ENCODE measurements at regions not wholly inside any gene's neighbourhood (a gene's known extent, or its start where the extent isn't known, plus 50 kb on each side); places are given as distances from the start of the nearest gene placed in this dataset.

DNA sequence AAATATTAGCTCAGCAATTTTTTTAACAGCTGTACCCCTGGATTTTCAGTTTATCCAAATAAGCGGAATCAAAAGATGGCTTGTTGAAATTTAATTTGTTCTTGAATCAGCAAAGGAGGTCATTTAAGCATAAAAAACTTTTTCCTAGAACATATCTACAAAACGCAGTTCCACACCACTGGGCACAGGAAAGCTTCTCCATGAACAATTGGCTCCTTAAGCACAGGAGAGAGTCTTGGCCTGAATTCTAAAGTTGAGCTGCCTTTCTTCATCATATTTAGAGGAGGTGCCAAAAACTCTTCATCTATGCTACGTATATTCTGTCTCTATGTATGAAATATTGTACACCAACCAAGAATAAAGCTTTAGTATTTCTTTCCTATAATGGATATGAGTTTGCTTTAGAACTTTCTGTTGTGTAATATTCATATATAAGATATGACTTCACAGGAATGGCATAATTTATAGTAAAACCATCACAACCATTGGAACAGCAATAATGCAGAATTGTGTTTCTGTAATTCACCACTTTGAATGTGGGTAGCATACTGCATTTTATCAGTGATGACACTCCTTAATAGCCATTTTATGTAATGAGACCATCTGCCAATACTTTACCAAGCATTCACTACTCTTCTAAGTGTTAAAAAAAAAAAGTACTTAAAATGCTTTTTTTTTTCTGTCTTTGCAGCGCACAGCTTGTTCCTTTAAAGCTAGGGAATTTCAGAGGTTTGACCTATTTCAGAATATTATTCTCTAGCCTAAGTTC, 263.7 kb downstream of the SLITRK6 start:
- no peak for DNase-seq

DNA sequence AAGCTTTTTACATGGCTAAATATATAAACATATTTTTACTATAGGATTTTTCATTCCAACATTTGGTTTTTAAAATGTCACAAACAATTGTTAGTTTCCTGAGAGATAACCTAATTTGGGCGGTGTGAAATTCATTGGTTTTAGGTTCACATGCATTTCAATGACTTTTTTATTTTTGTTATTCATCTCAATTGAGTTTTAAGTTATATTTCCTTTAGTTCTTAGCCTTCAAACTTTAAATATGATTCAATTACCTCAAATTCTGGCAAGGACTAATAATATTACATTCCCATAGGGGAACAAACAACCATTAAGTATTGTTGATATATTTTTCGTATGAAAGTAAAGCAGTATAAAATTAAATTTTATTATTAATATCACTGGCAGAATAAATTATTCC, 265.3 kb downstream of the SLITRK6 start:
- no peak for DNase-seq

DNA sequence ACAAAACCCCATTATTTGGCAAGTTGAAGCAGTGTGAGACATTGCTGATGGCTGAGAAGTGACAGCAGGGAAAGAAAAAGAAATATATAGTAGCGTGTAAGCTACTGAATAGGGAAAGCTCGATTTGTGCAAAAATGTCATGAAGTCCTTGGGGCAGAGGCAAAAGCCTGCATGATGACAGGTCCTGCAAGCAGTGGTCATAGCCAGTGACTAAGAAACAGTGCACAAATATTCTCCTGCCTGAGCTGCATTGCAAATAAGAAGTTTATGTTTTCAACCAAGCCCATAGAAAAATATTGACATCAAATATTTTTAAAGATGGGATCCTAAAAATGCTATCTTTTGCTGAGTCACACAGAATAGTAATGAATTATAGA, 270.0 kb downstream of the SLITRK6 start:
- DNase-seq = peak in 1 of 2 experiments; percentile 50

- DNase-seq = peak in 1 of 2 experiments; percentile 49
These were observed 270.6 kb downstream of the SLITRK6 start for GRCh38 chr13:85528491-85529217.

- peak; percentile 66 to 80 for DNase-seq
These were observed 271.9 kb downstream of the SLITRK6 start for GRCh38 chr13:85527316-85527715.

DNA sequence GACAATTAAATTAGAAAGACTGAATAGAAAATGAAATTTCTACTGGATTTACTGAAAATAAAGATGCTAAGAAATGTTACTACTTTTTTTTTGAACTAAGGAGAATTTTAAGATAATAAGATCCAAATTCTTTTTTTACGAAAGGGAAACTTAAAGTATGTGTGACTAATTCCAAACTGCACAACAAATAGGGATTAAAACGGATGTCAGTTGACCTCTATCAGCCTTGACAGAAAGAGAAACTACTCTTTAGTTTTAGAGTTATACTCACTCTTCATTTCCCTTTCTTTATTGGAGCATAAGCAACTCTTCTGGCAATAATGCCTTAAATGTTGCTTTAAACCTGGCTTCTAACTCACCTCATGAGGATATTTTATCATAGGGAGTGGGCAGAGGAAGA, 273.8 kb downstream of the SLITRK6 start:
- no peak for DNase-seq

- DNase-seq = peak; percentile 97 to 98
These were observed 277.6 kb downstream of the SLITRK6 start for GRCh38 chr13:85521657-85522056.

DNA sequence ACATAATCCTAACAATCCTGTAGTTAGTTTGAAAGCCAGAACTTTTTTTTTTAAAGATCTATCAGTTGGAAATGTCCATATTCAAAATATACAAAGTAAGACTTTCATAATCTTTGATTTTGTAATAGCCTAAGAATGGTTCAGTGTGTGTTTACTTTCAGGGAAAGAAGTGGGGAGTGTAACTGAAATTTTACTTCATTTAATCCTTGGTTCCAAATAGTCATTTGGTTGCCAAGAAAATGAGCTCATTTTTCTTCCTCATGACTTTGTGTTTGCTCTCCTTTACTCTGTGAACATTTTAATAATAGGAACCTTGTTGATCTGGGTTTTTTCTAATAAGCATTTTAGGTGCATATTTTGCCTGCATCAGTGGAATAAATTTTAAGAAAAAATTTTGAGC, 278.8 kb downstream of the SLITRK6 start:
- DNase-seq = peak in 1 of 2 experiments; percentile 14

GRCh38 chr13:85519363-85519762, 279.9 kb downstream of the SLITRK6 start:
- no peak for DNase-seq

GRCh38 chr13:85512421-85512820, 286.8 kb downstream of the SLITRK6 start:
- DNase-seq = peak in 1 of 2 experiments; percentile 40

GRCh38 chr13:85509512-85509911, 289.7 kb downstream of the SLITRK6 start:
- DNase-seq = peak; percentile 25 to 56

DNA sequence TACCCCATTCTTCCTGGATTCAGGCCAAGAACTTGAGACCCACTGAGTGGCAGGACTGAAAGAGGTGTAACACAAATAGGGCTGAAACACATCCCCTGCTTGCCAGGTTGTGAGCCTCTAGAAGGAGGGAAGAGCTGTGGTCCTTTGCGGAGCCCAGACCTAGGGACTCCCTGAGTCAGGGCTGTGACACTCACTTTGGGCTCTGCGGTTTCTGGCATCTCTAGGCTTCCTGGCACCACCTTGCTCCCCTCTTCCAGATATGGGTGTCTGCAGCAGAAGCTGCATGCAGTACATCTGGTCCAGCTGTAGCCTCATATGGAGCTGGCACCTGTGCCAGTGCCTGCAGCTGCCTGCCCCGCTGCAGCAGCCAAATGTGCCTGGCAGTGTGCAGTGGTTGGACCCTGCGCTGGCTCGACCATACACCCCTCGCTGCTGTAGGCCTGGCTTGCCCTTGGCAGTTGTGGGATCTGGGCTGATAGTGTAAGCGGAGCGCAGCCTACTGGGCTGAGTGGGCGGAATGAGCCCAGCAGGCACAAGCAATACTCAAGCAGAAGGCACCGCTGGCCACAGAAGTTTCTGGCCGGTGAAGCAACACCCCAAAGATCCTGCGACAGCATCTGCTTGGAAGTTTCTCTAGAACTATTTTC, 290.4 kb downstream of the SLITRK6 start:
- peak; percentile 40 to 58 for DNase-seq

- no peak for DNase-seq
These were observed 295.4 kb downstream of the SLITRK6 start for GRCh38 chr13:85503797-85504196.

DNA sequence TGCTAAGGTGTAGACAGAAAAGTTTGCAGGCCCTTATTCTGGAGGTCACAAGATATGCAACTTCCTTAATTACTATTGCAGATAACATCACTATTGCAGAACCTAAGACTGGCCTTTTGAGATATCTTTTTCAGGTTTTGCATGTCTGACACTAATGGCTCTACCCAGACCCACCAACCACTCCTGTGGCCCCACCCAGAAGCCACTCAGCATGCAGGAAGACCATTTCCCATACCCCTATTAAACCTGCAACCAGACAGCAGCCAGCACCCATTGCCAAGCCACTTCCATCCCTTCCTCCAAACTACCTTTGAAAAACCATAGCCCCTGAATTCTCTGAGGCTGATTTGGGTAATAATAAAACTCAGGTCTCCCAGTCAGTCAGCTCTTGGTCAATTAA, 297.6 kb downstream of the SLITRK6 start:
- no peak for DNase-seq

- DNase-seq = no peak
These were observed 298.4 kb downstream of the SLITRK6 start for GRCh38 chr13:85500696-85501256.

DNA sequence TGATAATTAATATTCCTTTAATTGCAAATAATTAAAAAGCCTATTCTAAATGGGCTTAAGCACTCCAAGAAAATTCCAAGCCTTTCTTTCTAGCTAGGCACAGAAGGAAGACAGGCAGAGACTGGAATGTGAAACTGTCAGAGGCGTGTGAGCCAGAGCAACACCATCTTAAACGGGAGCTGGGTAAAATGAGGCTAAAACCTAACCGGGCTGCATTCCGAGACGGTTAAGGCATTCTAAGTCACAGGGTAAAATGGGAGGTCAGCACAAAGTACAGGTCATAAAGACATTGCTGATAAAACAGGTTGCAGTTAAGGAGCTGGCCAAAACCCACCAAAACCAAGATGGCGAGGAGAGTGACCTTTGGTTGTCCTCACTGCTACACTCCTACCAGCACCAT, 300.4 kb downstream of the SLITRK6 start:
- DNase-seq = no peak

GRCh38 chr13:85497652-85498051, 301.6 kb downstream of the SLITRK6 start:
- DNase-seq = no peak

DNA sequence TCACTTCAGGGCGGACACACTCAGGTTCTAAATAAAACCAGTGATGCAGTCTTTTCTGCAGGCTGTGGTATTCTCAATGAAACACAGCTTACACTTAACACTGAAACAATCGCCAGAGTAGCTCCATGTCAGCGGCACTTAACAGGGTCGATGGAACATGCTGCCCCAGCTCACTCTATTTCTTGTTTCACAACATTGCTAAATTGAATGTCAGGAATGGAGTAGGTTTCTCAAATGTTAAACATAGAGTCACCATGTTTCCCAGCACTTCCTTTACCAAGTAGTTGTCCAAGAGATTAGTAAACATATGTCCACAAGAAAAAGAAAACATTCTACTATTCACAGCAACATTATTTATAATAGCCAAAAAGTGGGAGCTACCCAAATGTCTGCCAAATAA, 306.9 kb downstream of the SLITRK6 start:
- DNase-seq = no peak

DNA sequence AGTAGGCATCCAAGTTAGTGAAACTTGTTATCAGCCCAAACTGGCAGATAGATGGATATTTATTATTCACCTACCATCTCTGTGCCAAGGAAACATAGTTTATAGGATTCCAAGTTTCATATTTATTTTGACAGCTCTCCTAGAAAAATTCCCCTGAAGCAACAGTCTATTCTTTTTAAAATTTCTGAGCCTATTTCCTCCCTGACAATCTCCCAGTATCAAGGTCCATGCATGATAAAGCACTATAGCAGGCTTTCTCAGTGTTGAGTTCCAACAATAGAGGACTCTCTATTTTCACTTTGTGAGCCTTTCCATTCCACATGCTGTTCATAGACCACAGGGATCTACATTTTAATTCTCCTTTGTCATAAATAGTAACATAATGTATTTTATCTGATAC, 312.6 kb downstream of the SLITRK6 start:
- no peak for DNase-seq

- DNase-seq = no peak
These were observed 326.1 kb downstream of the SLITRK6 start for GRCh38 chr13:85473144-85473543.

DNA sequence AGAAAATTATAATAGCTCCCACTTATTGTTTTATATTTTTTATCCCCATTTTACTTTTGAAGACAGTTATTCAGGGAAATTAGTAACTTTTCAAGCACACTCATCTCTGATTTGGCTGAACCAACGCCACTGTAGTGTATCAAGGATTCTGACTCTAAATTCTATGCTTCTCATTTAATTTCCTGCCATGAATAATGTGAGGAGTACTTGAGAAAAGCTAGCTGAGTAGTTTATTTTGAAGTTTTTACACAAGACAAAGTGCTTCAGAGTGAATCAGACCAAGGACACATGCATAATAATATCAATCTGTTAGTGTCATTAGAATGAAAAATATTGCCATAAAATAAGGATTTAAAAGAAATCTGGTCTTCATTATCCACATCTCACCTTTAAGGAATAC, 329.9 kb downstream of the SLITRK6 start:
- DNase-seq = no peak

GRCh38 chr13:85462792-85463425, 336.3 kb downstream of the SLITRK6 start:
- no peak for DNase-seq

DNA sequence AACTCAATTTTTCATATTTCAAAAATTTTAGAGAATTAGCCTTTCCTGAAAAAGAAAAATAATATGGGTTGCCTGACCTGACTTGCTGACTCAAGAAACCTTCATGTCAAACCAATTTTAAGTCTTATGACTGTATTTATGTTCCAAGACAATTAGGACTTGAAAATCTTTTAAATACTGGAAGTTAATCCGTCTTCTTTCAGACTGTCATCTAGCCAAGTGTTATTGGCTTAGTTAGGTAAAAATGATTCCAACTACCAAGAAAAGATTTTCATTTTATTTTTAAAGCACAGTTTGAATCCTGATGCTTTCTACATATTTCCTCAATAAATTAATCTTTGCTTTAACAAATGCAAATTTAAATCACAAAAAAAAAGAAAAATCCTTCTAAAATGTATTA, 337.6 kb downstream of the SLITRK6 start:
- no peak for DNase-seq

All from SHP77 (cell line).